ENCODE measurements at regions not wholly inside any gene's neighbourhood (a gene's known extent, or its start where the extent isn't known, plus 50 kb on each side); places are given as distances from the start of the nearest gene placed in this dataset.
A peak's percentile ranks its signal among the peaks of the same experiment; 100 is the strongest.

DNA sequence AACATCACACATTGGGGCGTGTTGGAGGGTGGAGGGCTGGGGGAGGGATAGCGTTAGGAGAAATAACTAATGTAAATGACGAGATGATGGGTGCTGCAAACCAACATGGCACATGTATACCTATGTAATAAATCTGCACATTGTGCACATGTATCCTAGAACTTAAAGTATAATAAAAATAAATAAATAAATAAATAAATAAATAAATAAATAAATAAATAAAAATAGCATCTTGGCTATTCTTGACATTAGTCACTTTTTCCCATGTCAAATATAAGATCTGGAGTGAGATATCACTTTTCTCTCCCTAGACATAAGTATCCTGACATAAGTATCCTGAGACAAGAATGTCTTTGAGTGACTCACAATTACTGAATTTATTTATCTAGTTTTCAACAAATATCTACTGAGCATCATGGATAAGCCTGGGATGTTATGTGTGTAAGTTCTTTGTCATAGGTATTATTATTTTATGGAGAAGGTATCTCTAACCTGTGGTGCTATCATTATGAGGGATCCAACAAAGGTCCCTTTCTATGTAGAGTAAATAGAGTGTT is 691.3 kb downstream of the SORCS1 start:
- DNase-seq, result no peak

DNA sequence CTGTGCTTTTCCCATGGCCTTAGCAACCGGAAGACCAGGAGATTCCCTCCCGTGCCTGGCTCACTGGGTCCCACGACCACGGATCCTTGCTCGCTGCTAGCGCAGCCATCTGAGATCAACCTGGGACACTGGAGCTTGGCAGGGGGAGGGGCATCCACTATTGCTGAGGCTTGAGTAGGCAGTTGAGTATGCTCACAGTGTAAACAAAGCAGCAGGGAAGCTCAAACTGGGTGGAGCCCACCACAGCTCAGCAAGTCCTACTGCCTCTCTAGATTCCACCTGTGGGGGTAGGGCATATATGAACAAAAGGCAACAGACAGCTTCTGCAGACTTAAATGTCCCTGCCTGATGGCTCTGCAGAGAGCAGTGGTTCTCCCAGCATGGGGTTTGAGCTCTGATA is 697.0 kb downstream of the SORCS1 start:
- no peak for DNase-seq

DNA sequence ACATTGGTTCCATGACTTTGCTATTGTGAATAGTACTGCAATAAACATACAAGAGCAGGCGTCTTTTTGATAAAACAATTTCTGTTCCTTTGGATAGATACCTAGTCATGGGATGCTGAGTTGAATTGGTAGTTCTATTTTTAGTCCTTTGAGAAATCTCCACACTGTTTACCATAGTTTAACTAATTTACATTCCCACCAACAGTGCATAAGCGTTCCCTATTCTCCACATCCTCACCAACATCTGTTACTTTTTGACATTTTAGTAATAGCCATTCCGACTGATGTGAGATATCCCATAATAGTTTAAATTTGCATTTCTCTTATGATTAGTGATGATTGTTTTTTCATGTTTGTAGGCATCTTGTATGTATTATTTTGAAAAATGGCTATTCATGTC is 707.0 kb downstream of the SORCS1 start:
- no peak for DNase-seq

DNA sequence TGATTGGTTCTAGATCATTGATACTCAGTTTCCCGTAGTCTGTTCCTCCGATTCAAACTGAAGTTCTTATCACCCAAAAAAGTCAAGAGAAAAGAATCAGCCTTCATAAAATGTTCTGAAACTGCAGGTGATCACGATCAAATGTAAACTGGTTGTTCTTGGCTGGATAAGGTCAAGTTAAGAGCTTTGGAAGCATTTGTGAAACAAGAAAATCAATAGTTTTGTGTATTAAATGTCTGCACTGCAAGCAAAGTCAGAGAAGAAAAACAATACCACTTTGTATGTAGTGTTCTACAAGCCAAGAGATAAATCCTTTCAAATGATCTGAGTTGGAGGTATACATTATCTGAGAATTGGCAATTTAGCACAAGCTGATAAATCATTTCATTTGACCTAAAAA is 710.3 kb downstream of the SORCS1 start:
- DNase-seq, result no peak

DNA sequence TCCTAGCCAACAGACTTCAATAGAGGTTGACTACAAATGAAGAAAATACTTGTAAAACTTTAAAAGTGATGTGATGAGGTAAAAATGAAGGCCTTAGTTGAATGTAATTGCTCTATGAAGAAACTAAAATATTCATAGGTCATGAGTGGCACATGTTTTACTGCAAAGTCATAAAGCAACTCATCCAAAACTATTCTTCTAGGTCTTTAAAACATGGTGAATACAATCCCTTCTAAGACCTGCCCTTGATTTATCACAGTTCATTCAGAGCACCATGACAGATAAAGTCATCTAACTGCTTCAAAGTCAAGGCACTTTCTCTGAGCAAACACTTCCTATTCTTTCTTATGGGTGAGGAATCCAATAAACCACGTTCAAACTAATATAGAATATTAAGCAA is 713.5 kb downstream of the SORCS1 start:
- no peak for DNase-seq

DNA sequence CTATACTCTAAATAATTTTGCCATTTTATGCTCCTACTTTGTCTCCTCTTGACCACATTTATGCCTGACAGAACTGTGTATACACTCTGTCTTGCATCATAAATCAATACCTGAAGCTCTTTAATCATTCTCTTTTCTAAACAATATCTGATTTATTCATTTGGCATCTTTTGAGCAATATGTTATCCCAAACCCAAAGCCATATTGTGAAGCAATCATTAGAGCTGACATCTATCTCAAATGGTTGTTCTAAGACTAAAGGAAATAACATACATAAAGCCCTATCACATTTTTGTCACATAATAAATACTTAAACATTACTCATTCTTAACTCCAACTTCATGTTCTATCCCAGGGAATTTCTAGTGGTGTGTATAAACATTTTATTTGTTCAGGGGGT is 717.6 kb downstream of the SORCS1 start:
- no peak for DNase-seq

DNA sequence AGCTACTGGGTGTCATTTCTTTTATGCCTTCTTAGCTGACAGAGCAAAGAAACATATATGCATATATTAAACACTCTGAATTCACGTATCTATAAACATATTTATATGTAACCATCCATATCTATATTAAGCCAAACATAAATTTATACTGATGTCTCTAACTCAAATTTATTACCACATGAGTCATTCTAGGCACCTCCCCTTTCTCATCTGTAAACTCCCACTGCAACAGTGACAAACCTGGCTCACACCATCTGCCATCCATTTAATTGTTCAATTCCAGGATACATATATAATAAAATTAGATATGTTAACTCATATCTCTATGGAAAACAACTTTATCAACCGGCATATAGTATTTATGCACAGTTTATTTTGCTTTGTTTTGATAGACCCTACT is 722.3 kb downstream of the SORCS1 start:
- DNase-seq, result no peak

DNA sequence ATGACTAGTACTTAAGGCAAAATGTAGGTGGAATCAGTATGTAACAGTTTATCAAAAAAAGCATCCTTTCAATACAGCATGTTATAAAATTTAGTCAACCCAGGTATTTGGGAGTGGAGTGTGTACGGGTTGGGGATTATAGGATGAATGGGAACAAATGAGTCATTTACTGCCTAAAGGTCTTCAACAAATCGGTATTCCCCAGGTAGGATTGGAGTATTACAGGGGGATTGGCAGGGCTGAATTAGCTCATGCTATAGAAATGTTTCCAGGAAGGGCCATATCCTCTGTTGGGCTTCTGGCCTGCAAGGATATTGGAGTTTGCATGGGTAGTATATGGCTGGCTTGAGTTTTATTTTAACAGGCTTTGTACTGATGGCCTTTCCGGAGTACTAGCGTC is 723.7 kb downstream of the SORCS1 start:
- no peak for DNase-seq

DNA sequence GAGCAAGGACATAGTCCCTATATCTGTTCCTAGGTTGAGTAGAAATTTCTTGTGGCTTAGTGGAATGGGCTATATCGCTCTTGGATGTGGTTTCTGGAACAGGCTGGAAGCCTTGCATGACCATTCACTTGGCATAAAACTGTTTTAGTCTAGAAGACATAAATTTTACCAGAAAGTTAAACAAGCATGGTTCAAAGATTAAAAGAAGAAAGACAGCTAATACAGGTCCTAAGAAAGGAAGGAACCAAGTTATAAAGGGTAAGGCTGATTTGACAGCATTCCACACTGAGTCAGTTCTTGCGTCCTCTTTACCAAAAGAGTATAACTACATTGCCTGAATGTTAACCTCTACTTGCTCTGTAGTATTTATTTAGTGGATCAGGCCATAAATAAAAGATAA is 724.2 kb downstream of the SORCS1 start:
- DNase-seq, result no peak

DNA sequence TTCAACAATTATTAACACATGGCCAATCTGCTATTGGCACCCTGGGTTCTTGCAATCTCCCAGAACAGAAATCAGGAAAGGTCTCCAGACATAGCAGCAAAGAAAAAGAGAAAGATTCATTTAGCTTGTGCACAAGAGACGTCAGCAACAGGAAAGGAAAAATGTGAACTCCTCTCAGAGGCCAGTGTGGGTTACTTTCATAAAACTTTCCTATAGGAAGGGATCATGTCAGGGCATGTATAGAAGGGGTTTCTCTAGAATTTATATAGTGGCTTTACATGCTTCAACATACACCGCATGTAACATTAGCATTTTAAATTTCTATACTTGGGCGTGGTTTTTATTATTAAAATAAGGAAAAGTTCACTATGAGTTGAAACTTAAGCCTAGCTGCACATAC is 725.1 kb downstream of the SORCS1 start:
- DNase-seq, result no peak

DNA sequence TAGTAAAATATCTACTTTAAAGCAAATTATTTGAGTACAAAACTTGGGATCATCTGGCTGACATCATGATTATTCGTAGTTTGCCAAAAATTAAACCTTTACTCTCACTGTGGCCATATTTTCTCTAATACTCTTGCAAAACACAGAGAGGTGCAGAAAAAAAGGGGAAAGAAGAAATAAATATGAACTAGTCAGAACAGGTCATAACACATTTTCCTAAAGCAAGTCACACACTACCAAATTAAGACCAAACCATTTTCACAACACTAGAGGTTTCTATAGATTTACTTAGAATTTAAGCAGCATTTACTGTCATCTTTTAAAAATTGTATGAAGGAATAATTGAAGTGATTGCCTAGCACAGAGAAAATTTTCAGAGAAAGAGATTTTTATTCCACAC is 726.1 kb downstream of the SORCS1 start:
- DNase-seq, result no peak

DNA sequence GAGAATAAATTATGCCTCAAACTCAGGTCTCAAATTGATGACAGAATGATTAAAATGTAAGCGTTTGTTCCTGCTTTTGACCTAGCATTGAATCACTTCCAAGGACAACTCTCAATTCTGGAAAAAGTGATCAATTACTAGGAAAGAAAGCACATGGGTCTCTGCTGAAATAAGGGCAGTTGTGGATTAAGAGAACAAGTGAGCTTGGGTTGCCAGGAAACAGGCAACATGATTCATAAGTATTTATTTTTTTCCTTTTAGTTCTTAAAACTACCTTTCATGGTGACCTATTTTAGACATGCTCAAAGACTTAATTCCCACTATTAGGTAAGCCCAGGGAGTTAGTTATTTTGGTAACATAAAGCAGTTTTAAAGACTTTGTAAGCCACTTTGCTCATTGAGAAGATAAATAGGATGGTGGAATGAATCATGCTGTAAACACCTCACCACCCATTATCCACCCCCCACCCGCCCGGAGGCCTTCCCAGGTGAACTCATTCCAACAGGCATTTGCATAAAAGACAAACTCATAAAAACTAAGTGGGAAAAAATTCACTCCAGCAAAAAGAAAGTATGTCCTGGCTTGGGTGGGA is 728.3 kb downstream of the SORCS1 start:
- peak in 11 of 56 donors; percentile 0 to 11 (median 3) for DNase-seq

DNA sequence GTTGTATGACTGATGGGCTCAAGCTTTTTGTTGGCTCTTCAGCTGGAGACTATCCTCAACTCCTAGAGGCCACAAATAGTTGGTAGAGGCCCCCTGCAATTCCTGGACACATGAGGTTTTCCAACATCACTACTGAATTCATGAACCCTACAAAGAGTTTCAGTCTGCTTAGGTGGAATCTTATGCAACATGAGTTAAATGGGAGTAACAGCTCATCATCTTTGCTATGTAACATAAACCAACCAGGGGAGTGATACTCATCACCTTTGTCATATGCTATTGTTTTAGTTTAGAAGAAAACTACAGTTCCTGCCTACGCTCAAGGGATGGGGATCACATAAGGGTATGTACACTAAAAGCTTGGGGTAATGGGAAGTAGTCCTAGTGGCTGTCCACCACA is 729.4 kb downstream of the SORCS1 start:
- DNase-seq, result no peak

DNA sequence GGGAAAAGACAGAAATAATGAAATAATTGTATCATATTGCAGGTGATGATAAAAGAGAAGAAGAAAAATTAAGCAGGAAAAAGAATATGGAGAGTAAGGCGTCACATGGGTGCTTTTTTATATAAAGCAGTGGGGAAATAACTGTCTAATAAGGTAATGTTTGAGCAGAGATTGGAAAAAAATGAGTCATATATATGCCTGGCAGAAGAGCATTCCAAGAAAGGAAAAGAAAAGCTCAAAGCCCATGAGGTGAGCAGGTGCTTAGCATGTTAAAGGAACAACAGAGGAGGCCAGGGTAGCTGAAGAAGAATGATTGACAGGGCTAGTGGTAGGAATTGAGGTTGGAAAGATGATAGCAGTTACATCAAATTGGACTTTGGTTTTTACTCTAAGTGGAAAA is 739.5 kb downstream of the SORCS1 start:
- DNase-seq, result no peak

DNA sequence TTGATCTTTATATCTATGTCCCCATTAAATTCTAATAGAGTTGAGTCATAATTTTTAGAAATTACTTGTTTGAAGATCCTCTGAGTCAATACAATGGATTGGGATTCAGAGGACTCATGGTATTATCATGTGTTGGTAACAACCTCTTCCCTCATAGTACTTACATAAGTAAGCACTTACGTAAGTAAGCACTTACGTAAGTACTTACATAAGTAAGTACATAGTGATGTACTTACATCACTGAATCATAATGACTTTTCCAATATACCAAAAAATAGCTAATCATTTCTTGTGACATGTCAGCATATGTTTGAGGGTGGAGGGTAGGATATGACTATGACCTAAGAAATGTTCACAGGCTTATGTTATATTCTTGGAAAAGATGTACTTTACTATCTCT is 740.5 kb downstream of the SORCS1 start:
- DNase-seq, result no peak

DNA sequence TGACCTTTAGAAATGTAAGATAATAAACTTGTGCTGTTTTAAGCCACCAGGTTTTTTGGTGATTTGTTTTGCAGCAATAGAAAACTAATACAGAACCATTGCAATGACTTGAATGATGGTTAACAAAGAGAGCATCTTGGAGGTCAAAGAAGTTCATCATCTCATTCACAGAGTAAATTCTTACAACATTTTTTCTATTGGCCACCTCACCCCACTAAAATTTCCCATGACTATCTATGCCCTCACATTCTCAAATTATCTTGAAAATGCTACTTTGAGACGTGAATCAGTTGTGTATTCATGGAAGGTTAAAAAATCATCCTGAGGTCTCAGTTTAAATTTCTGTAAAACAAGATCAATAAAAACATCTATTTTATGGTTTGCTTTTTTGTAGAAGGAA is 754.2 kb downstream of the SORCS1 start:
- no peak for DNase-seq

DNA sequence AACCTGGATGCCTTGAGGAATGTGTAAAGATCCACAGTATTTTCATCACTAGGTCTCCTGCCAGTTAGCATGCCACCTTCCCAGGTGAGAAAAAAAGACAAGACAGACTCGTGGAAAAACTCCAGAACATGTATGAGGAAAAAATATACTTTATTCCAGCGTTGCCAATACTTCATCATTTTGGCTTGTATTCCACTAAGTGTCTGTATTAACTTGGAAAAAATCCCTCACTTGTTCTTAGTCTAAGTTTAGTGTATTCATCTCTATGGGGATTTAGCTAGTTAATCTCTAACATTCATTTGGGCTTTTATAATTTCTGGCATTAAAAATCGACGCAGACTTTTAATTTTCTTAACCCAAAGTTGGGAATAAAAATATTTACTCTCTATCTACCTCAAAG is 759.4 kb downstream of the SORCS1 start:
- no peak for DNase-seq

DNA sequence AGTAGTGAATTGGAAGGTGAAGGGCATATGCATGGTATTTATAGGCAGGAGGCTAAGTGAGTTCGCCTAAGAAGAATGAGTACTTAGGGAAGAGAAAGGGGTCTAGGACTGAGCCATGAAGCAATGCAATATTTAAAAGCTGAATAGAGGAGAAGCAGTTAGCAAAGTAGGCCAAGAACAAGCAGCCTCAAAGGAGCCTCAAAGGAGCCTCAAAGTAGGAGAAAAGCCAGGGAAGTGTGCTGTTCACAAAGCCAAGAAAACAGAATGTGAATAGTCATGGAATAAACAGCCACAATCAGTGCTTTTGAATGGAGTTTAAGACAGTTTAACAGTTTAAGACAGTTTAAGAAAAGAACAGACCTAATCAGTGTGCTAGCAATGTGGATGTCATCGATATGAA is 762.0 kb downstream of the SORCS1 start:
- no peak for DNase-seq

DNA sequence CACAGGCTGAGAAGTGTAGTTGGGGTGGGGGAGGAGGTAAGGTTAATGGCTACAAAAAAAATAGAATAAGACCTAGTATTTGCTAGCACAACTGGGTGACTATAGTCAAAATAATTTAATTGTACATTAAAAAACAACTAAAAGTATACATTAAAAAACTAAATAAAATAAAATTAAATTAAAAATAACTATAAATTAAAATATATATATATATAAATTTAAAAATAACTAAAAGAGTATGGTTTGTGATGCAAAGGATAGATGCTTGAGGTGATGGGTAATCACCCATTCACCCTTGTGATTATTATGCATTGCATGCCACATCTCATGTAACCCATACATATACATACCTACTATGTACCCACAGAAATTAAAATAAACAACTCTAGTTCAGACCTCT is 762.5 kb downstream of the SORCS1 start:
- DNase-seq, result no peak

DNA sequence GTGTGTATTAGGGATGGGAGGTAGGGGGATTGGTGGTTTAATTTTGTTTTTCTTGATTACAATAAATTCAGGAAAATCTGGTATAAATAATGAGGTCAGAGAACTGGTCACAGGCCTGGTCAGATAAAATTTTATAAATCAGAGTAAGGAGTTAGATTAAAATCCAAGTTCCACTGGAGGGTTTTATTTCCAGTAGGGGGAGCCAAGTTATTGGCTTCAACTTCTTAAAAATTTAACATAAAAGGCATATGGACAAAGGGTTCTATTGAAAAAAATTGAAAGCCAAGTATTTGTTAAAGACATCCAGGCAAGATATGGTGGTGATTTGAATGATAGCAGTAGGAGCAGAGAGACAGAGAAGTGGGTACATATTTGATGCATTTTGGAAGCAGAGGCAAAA is 763.3 kb downstream of the SORCS1 start:
- peak in 1 of 56 donors; percentile 5 for DNase-seq

DNA sequence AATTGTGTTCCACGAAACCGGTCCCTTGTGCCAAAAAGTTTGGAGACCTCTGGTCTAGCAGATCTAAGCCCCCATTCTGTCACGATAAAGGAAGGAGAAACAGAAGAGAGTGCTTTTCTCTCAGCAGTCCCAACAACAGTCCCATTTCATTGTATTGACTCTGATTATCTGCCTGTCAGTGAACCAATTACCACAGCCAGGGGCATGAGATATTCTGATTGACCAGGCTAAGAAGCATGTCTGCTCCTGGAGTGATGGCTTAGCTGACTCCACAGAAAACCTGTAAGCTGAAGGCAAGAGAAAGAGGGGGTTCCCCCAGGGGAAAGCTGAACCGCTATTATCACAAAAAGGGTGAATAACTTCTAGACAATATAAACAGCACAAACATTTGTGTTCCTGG is 765.4 kb downstream of the SORCS1 start:
- no peak for DNase-seq

DNA sequence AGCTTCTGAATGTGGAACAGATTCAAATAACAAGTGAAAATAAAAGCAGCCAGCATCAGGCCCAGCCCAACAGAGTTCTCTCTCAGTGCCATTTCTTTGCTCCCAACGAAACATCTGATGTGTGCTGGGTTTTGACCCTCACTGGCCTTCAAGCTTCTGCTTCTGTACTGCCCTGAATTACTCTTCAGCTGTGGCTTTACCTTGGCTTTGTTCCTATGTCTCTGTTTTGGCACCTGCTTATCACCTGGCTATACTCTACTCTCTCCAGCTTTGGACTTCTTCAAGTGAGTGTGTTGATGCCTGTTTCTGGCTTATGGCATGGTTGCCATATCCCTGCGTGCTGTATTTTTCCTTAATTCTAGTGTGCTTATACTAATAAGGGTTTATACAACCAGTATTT is 768.3 kb downstream of the SORCS1 start:
- no peak for DNase-seq

DNA sequence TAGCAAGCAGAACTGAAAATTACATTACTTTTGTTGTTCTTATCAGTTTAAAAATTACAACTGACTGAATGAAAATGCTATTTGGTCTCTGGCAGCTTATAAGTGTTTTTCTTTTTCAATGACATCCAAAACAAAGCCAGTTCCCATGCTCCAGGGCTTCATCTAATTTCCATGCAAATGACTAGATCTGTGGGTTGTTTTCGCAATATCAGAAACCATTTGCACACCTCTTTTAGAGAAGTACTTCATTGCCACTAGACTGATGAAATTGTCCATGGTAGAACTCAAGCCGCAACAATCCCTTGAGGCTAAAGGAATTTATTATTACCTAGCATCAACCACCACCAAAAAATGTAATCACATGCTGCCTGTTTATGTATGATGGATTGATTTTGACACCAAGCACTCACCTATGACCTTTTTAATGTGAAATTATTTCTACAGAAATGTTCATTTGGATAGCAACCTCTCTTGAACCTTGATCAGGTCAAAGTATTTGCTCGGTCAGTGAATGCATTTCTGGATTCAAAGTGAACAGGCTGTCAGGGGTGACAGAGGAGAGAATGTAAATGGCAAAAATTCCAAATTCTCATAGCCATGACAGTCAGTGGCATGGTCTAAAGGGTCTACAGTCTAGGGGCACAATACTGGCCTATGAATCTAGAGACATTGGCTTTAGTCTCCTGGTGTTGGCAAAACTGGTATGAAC is 769.3 kb downstream of the SORCS1 start:
- DNase-seq, result no peak
